IMR-90 (cell line): ENCODE measurements at regions not wholly inside any gene's neighbourhood (a gene's known extent, or its start where the extent isn't known, plus 50 kb on each side); places are given as distances from the start of the nearest gene placed in this dataset.

Experiments used
- ATAC-seq: fragments of 200-7000 bp; cut with Tn5 transposase; 2 replicates; pipeline ENCODE4 v1.9.1; 2020; ENCODE audit warnings: low read depth, mild to moderate bottlenecking, moderate library complexity
- BruUV-seq: library from RNA; stranded (reverse); fragments of 400-500 nt; replicated peaks from 2 replicates; lab custom pipeline; 2021; lab: Mats Ljungman, UMichigan
- CTCF ChIA-PET: fragments of 300-600 bp; formaldehyde crosslinking; extraction: SDS; loops from one replicate; lab custom pipeline; 2021; ENCODE audit warnings: antibody characterized with exemption; lab: Yijun Ruan, JAX
- POLR2A ChIA-PET: fragments of 300-600 bp; sonication (Branson Sonifier 250); formaldehyde crosslinking; loops from one replicate; lab custom pipeline; 2022; ENCODE audit warnings: antibody characterized with exemption; ENCODE audit not compliant: unreplicated experiment; lab: Charles Lee
- DNase-seq: peaks from one replicate; pipeline ENCODE4 v3.0.0; 2013
- H2AFZ ChIP-seq: replicated peaks from 2 replicates; pipeline ENCODE3; 2013; ENCODE audit warnings: low read length, mild to moderate bottlenecking; ENCODE audit not compliant: poor library complexity
- H2AK5ac ChIP-seq: 2 replicates; pipeline ENCODE4 v1.6.1; 2013; ENCODE audit warnings: low read depth, low read length, inconsistent platforms
- H2AK9ac ChIP-seq: replicated peaks from 2 replicates; pipeline ENCODE3; 2013; ENCODE audit warnings: mild to moderate bottlenecking, low read depth, low read length, moderate library complexity; ENCODE audit not compliant: poor library complexity
- H2BK120ac ChIP-seq: 2 replicates; pipeline ENCODE4 v1.6.1; 2013; ENCODE audit warnings: low read depth, low read length, inconsistent platforms
- H2BK15ac ChIP-seq: 3 replicates; pipeline ENCODE4 v1.6.1; 2013; ENCODE audit warnings: low read depth, low read length, inconsistent platforms
- H2BK20ac ChIP-seq: 2 replicates; pipeline ENCODE4 v1.6.1; 2013; ENCODE audit warnings: low read depth, mild to moderate bottlenecking, inconsistent platforms, low read length, moderate library complexity
- H2BK5ac ChIP-seq: 2 replicates; pipeline ENCODE4 v1.6.1; 2013; ENCODE audit warnings: mild to moderate bottlenecking, low read depth, low read length, inconsistent platforms; ENCODE audit not compliant: poor library complexity, severe bottlenecking
- H3K14ac ChIP-seq: replicated peaks from 2 replicates; pipeline ENCODE4 v1.6.1; 2013; ENCODE audit warnings: low read depth, low read length, inconsistent platforms
- H3K18ac ChIP-seq: 2 replicates; pipeline ENCODE4 v1.6.1; 2013; ENCODE audit warnings: low read depth, low read length, control low read depth
- H3K23ac ChIP-seq: 2 replicates; pipeline ENCODE4 v1.6.1; 2013; ENCODE audit warnings: low read depth, low read length, inconsistent platforms
- H3K27ac ChIP-seq: 2 replicates; pipeline ENCODE4 v1.5.1; 2013; ENCODE audit warnings: mild to moderate bottlenecking, control low read depth, low read length; ENCODE audit not compliant: insufficient read depth
- H3K27me3 ChIP-seq: 2 replicates; pipeline ENCODE4 v1.6.1; 2013; ENCODE audit warnings: low read length; ENCODE audit not compliant: control insufficient read depth, insufficient read depth
- H3K36me3 ChIP-seq: 2 replicates; pipeline ENCODE4 v1.6.1; 2013; ENCODE audit warnings: low read length, mixed read lengths; ENCODE audit not compliant: control insufficient read depth, insufficient read depth
- H3K4ac ChIP-seq: 2 replicates; pipeline ENCODE4 v1.6.1; 2013; ENCODE audit warnings: low read depth, low read length, inconsistent platforms
- H3K4me1 ChIP-seq: 2 replicates; pipeline ENCODE4 v1.6.1; 2013; ENCODE audit warnings: low read length, mixed read lengths; ENCODE audit not compliant: control insufficient read depth, insufficient read depth
- H3K4me2 ChIP-seq: 2 replicates; pipeline ENCODE4 v1.6.1; 2013; ENCODE audit warnings: low read depth, mild to moderate bottlenecking, control low read depth, low read length, moderate library complexity
- H3K4me3 ChIP-seq: 2 replicates; pipeline ENCODE4 v1.5.1; 2013; ENCODE audit warnings: low read depth, mild to moderate bottlenecking, control low read depth, low read length, moderate library complexity; ENCODE audit not compliant: insufficient read depth
- H3K56ac ChIP-seq: 2 replicates; pipeline ENCODE4 v1.6.1; 2013; ENCODE audit warnings: low read length, inconsistent platforms; ENCODE audit not compliant: insufficient read depth; ENCODE audit errors: extremely low read depth
- H3K79me1 ChIP-seq, 2 experiments: 2 replicates each; pipeline ENCODE4 v1.6.1; 2013; ENCODE audit warnings: low read length in 2 of 2, inconsistent platforms in 1 of 2, low read depth in 1 of 2
- H3K9ac ChIP-seq: 2 replicates; pipeline ENCODE4 v1.6.1; 2013; ENCODE audit warnings: low read depth, low read length, control low read depth
- H3K9me1 ChIP-seq: 2 replicates; pipeline ENCODE4 v1.6.1; 2013; ENCODE audit warnings: low read length, inconsistent platforms; ENCODE audit not compliant: insufficient read depth
- H3K9me3 ChIP-seq: 2 replicates; pipeline ENCODE4 v1.6.1; 2013; ENCODE audit warnings: low read length; ENCODE audit not compliant: control insufficient read depth, insufficient read depth
- H4K20me1 ChIP-seq: 2 replicates; pipeline ENCODE4 v1.6.1; 2013; ENCODE audit warnings: low read length, inconsistent platforms; ENCODE audit not compliant: insufficient read depth
- H4K5ac ChIP-seq: 2 replicates; pipeline ENCODE4 v1.6.1; 2013; ENCODE audit warnings: mild to moderate bottlenecking, low read depth, low read length, control low read depth
- H4K8ac ChIP-seq, 2 experiments: 2 replicates each; pipeline ENCODE4 v1.6.1; 2013; ENCODE audit warnings: low read depth in 2 of 2, low read length in 2 of 2, control low read depth in 1 of 2, inconsistent platforms in 1 of 2
- H4K91ac ChIP-seq: 2 replicates; pipeline ENCODE4 v1.6.1; 2013; ENCODE audit warnings: low read depth, low read length, inconsistent platforms; ENCODE audit not compliant: insufficient read depth
- CHD1 ChIP-seq: IDR thresholded peaks from 2 replicates; pipeline ENCODE4 v1.6.1; 2012; ENCODE audit warnings: low read depth, low read length, improper control_type of control experiment
- ELK1 ChIP-seq: fragments of 150-350 bp; IDR thresholded peaks from 2 replicates; pipeline ENCODE4 v1.6.1; 2016; ENCODE audit warnings: low read depth, mild to moderate bottlenecking, low read length, moderate library complexity, borderline replicate concordance
- FOS ChIP-seq: fragments of 150-350 bp; IDR thresholded peaks from 2 replicates; pipeline ENCODE4 v1.6.1; 2016; ENCODE audit warnings: low read depth, low read length
- MAFK ChIP-seq: IDR thresholded peaks from 2 replicates; pipeline ENCODE4 v1.6.1; 2012; ENCODE audit warnings: low read depth, low read length, improper control_type of control experiment
- MAZ ChIP-seq: IDR thresholded peaks from 2 replicates; pipeline ENCODE4 v1.6.1; 2012; ENCODE audit warnings: low read depth, mild to moderate bottlenecking, low read length, improper control_type of control experiment, moderate library complexity, borderline replicate concordance
- NFE2L2 ChIP-seq: fragments of 150-350 bp; IDR thresholded peaks from 2 replicates; pipeline ENCODE4 v1.6.1; 2016; ENCODE audit warnings: low read depth, mild to moderate bottlenecking, low read length
- POLR2A ChIP-seq: IDR thresholded peaks from 2 replicates; pipeline ENCODE4 v1.6.1; 2012; ENCODE audit warnings: mild to moderate bottlenecking, low read depth, low read length
- RFX5 ChIP-seq: IDR thresholded peaks from 2 replicates; pipeline ENCODE4 v1.8.0; 2012; ENCODE audit warnings: low read depth, mild to moderate bottlenecking, low read length, moderate library complexity
- SMC3 ChIP-seq: fragments of 150-350 bp; IDR thresholded peaks from 2 replicates; pipeline ENCODE4 v1.6.1; 2016; ENCODE audit warnings: low read depth, mild to moderate bottlenecking, antibody characterized with exemption, low read length, moderate library complexity
- WGBS, 2 experiments: methylation state at CpG; one replicate each; pipeline versions ENCODE4 v1.1.5 to v1.1.7; 2013; ENCODE audit warnings: missing lambda C conversion rate in 2 of 2; ENCODE audit not compliant: insufficient read length in 1 of 2; ENCODE audit errors: extremely low coverage in 2 of 2; 5-methylcytosine and 5-hydroxymethylcytosine counted together
- dilution Hi-C: fragments of 300-500 bp; cut with HindIII; formaldehyde crosslinking; loops from one replicate; pipeline ENCODE4 v1.14.3; 2018; ENCODE audit warnings: low sequenced_read_pairs; ENCODE audit not compliant: unreplicated experiment
- in situ Hi-C: fragments of 300-500 bp; cut with MboI; formaldehyde crosslinking; loops from 3 replicates; pipeline ENCODE4 v1.14.3; 2019; ENCODE audit warnings: low sequenced_read_pairs, inconsistent platforms, mixed read lengths
- intact Hi-C: fragments of 100-400 bp; cut with micrococcal nuclease; formaldehyde crosslinking; loops from 2 replicates; pipeline ENCODE4 v1.10.0; 2022
- TF ChIP-seq, protein P1 (sequence below): fragments of 150-350 bp; IDR thresholded peaks from 2 replicates; pipeline ENCODE4 v1.6.1; 2017; ENCODE audit warnings: mild to moderate bottlenecking, antibody characterized with exemption, low read length, low read depth

- ATAC-seq, result no peak
- no peak overlapping the region for H3K23ac ChIP-seq
- H2AK5ac ChIP-seq, result no peak overlapping the region
- H4K20me1 ChIP-seq, result no peaks in the 10 kb centered on the region
- WGBS, 2 experiments, result no CpG with 5 or more reads among the region's 1 CpG
- H3K4me2 ChIP-seq, result no peak overlapping the region
- H4K8ac ChIP-seq, result no peak overlapping the region
- no peaks in the 10 kb centered on the region for H3K9me1 ChIP-seq
- H2BK20ac ChIP-seq, result no peak overlapping the region
- DNase-seq, result no peak
- no peak overlapping the region for H4K5ac ChIP-seq
- H3K4me3 ChIP-seq, result no peak overlapping the region
- POLR2A ChIA-PET, result no interaction called here
- H3K4ac ChIP-seq, result no peak overlapping the region
- H3K14ac ChIP-seq, result no peak overlapping the region
- H3K79me1 ChIP-seq, result no peaks in the 10 kb centered on the region
- peaks cover 13% of the 10 kb centered on the region for H3K9me3 ChIP-seq
- H2BK5ac ChIP-seq, result no peak overlapping the region
- H3K27ac ChIP-seq, result no peak overlapping the region
- CTCF ChIA-PET, result no interaction called here
- H2BK15ac ChIP-seq, result no peak overlapping the region
- H2AFZ ChIP-seq, result no peak overlapping the region
- H3K9ac ChIP-seq, result no peak overlapping the region
- no peak for TF ChIP-seq FOS
- no peak for TF ChIP-seq ELK1
- TF ChIP-seq POLR2A, result no peak
- TF ChIP-seq CHD1, result no peak
- TF ChIP-seq MAZ, result no peak
- no peak for TF ChIP-seq RFX5
- TF ChIP-seq SMC3, result no peak
- no peak for TF ChIP-seq NFE2L2
- TF ChIP-seq, protein P1, sequence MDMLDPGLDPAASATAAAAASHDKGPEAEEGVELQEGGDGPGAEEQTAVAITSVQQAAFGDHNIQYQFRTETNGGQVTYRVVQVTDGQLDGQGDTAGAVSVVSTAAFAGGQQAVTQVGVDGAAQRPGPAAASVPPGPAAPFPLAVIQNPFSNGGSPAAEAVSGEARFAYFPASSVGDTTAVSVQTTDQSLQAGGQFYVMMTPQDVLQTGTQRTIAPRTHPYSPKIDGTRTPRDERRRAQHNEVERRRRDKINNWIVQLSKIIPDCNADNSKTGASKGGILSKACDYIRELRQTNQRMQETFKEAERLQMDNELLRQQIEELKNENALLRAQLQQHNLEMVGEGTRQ, result no peak
- TF ChIP-seq MAFK, result no peak
- no peak overlapping the region for H4K91ac ChIP-seq
- intact Hi-C loops (no loop called here), in situ Hi-C loops (no loop called here), dilution Hi-C loops (no loop called here)
- no peak overlapping the region for H2BK120ac ChIP-seq
- no peak overlapping the region for H3K18ac ChIP-seq
- no peaks in the 10 kb centered on the region for H3K27me3 ChIP-seq
- no peak overlapping the region for H2AK9ac ChIP-seq
- no peak overlapping the region for H3K56ac ChIP-seq
- no peaks in the 10 kb centered on the region for H3K4me1 ChIP-seq
- no peaks in the 10 kb centered on the region for H3K36me3 ChIP-seq
- BruUV-seq, result no TSS peak
These were observed 128.2 kb upstream of the IRX2 start for GRCh38 chr5:2879701-2880100.
